CD4-positive, alpha-beta memory T cell (primary cell): ENCODE measurements at regions not wholly inside any gene's neighbourhood (a gene's known extent, or its start where the extent isn't known, plus 50 kb on each side); places are given as distances from the start of the nearest gene placed in this dataset.

ENCODE experiments used
- CTCF ChIA-PET: fragments of 350-600 bp; sonication (Branson Sonifier 250); formaldehyde crosslinking; loops from one replicate; lab custom pipeline; 2021; ENCODE audit warnings: inconsistent platforms; ENCODE audit not compliant: partially characterized antibody; lab: Charles Lee
- POLR2A ChIA-PET: fragments of 350-600 bp; sonication (Branson Sonifier 250); formaldehyde crosslinking; loops from one replicate; lab custom pipeline; 2021; ENCODE audit not compliant: partially characterized antibody; lab: Charles Lee
- DNase-seq, 5 donors: peaks; one replicate each; pipeline versions ENCODE4 v3.0.0 to v3.0.0-alpha.2; 2020 to 2022; ENCODE audit warnings: mixed read lengths in 1 of 5
- H3K27ac ChIP-seq: one replicate; pipeline ENCODE4 v1.7.0; 2013; ENCODE audit warnings: low read depth, low read length
- H3K27me3 ChIP-seq: 2 replicates; pipeline ENCODE4 v1.7.0; 2013; ENCODE audit warnings: mild to moderate bottlenecking, low read length, moderate library complexity; ENCODE audit not compliant: insufficient read depth
- H3K36me3 ChIP-seq: 2 replicates; pipeline ENCODE4 v1.7.0; 2013; ENCODE audit warnings: mild to moderate bottlenecking, low read length, moderate library complexity; ENCODE audit not compliant: insufficient read depth
- H3K4me1 ChIP-seq: 2 replicates; pipeline ENCODE4 v1.7.0; 2013; ENCODE audit warnings: mild to moderate bottlenecking, low read length, moderate library complexity; ENCODE audit not compliant: insufficient read depth
- H3K4me3 ChIP-seq, 2 donors: one replicate each; pipeline ENCODE4 v1.7.0; 2013; ENCODE audit warnings: low read length in 2 of 2, mild to moderate bottlenecking in 1 of 2
- H3K9me3 ChIP-seq, 2 donors: one replicate each; pipeline ENCODE4 v1.7.0; 2013; ENCODE audit warnings: low read length in 2 of 2, control low read depth in 1 of 2; ENCODE audit not compliant: control insufficient read depth in 1 of 2
- H3K27ac Mint-ChIP-seq, 7 donors: one replicate each; pipeline ENCODE4 v1.8.0; 2020 to 2021; ENCODE audit warnings: mixed read lengths in 7 of 7, mild to moderate bottlenecking in 6 of 7, inconsistent platforms in 3 of 7, moderate library complexity in 3 of 7
- H3K27me3 Mint-ChIP-seq, 2 donors: one replicate each; pipeline ENCODE4 v1.8.0; 2020 to 2021; ENCODE audit warnings: mixed read lengths in 2 of 2
- H3K36me3 Mint-ChIP-seq, 2 donors: one replicate each; pipeline ENCODE4 v1.8.0; 2020 to 2021; ENCODE audit warnings: mixed read lengths in 2 of 2, inconsistent platforms in 1 of 2, mild to moderate bottlenecking in 1 of 2
- H3K4me1 Mint-ChIP-seq, 4 donors: one replicate each; pipeline ENCODE4 v1.8.0; 2020 to 2021; ENCODE audit warnings: mixed read lengths in 4 of 4, mild to moderate bottlenecking in 1 of 4
- H3K4me3 Mint-ChIP-seq, 8 donors: one replicate each; pipeline ENCODE4 v1.8.0; 2020 to 2021; ENCODE audit warnings: mixed read lengths in 8 of 8, mild to moderate bottlenecking in 7 of 8, moderate library complexity in 6 of 8, inconsistent platforms in 3 of 8
- H3K9me3 Mint-ChIP-seq, 8 donors: one replicate each; pipeline ENCODE4 v1.8.0; 2020 to 2021; ENCODE audit warnings: mixed read lengths in 8 of 8, mild to moderate bottlenecking in 5 of 8, inconsistent platforms in 3 of 8, moderate library complexity in 1 of 8
- intact Hi-C: fragments of 100-400 bp; cut with micrococcal nuclease; formaldehyde crosslinking; loops from one replicate; pipeline ENCODE4 v1.15.1; 2023

DNA sequence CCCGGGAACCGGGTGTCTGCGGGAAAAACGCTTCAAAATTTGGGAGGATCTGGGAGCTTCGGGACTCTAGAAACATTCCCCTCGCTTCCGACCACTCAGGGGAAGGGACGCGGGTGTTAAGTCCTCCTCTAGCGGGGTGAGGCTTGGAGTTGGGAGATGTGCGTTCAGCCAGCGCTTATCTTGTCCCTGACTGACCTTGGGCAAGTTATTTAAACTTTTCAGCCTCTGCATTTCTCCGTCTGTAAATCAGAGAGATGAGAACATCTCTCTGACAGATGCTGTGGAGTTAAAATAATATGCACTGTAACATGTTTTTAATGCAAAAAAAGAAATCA lies 76.9 kb upstream of the ANO4 start:
- H3K27ac ChIP-seq = no peak overlapping the region
- H3K27me3 Mint-ChIP-seq = peaks cover 18 to 22% of the 10 kb centered on the region in 2 donors
- H3K4me3 Mint-ChIP-seq = peak overlapping the region in 1 of 8 donors; percentile 11
- H3K27me3 ChIP-seq = no peaks in the 10 kb centered on the region
- H3K27ac Mint-ChIP-seq = no peak overlapping the region
- CTCF ChIA-PET = no interaction called here
- no peaks in the 10 kb centered on the region for H3K9me3 ChIP-seq
- peaks cover 0 to 2% (median under 1%) of the 10 kb centered on the region in 4 donors for H3K4me1 Mint-ChIP-seq
- no peaks in the 10 kb centered on the region for H3K36me3 Mint-ChIP-seq
- no peaks in the 10 kb centered on the region for H3K4me1 ChIP-seq
- POLR2A ChIA-PET = no interaction called here
- intact Hi-C loops = no loop called here
- H3K9me3 Mint-ChIP-seq = peaks cover 0 to 1% (median 0%) of the 10 kb centered on the region in 8 donors
- no peak overlapping the region for H3K4me3 ChIP-seq
- DNase-seq = no peak
- H3K36me3 ChIP-seq = no peaks in the 10 kb centered on the region

DNA sequence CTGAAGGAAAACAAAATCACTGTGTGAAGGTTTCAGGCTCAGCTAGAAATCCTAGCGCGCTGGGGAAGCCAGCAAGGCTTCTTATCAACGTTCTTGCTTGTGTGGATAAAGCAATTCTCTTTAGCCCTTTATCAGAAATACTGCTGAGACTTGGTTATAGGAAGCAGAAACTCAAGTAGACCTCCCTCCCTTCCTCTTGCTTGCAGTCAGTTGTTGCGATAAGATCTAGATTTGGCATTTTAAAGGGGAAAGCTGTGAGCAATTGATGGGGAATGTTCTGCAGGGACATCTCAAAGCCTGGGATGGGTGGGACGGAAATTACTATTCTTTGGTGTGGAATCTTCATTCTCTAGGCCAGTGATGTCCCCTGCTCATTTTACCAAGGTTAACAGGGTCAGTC lies 76.4 kb upstream of the ANO4 start:
- no peaks in the 10 kb centered on the region for H3K36me3 Mint-ChIP-seq

DNA sequence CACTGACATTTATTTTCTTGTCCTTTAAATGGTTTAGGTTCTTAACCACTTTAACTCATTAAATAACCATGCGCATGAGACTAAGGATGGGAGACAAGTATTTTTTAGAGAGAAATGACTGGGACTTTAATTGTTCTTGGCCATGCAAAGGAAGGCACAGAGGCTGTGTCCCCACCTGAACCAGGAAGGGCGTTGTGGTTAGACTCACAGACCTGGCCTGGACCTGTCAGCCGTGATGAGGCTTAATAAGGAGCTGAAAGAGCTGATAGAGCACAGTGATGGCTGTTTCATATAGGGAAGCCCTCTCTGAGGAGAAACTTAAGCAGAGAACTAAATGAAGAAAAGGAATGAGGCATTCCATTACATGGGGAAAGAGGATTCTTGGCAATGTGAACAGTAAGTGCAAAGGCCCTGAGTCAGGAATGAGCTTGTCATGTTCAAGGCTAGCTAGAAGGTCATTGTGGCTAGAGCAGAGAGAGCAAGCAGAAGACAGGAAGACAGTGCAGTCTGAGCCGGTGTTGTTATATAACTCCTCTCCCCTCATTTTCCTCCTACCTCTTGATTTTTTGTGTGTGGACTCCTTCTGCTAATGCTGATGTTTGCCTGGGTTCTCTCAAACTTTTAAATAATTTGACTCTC lies 74.4 kb upstream of the ANO4 start:
- Histone ChIP-seq H3K4me1 (no peaks in the 10 kb centered on the region), H3K9me3 (no peaks in the 10 kb centered on the region), H3K4me3 (no peak overlapping the region), H3K36me3 (no peaks in the 10 kb centered on the region), H3K27me3 (no peaks in the 10 kb centered on the region), H3K27ac (no peak overlapping the region)
- Mint-ChIP-seq H3K4me3 (no peak overlapping the region), H3K27me3 (peaks cover 13 to 18% of the 10 kb centered on the region in 2 donors), H3K36me3 (no peaks in the 10 kb centered on the region), H3K4me1 (peaks cover 0 to 2% (median under 1%) of the 10 kb centered on the region in 4 donors), H3K27ac (no peak overlapping the region), H3K9me3 (no peaks in the 10 kb centered on the region)
- intact Hi-C loops = no loop called here
- ChIA-PET CTCF (interaction anchor here (1.6 kb wide), 1 partner anchor 12 kb away, joined by 3 read pairs; no protein-coding TSS in a partner anchor), POLR2A (no interaction called here)
- no peak for DNase-seq

More for the DNA sequence above, 76.4 kb upstream of the ANO4 start:
- Mint-ChIP-seq H3K4me3 (no peak overlapping the region), H3K27me3 (peaks cover 17 to 20% of the 10 kb centered on the region in 2 donors), H3K4me1 (peaks cover 0 to 2% (median under 1%) of the 10 kb centered on the region in 4 donors), H3K27ac (no peak overlapping the region), H3K9me3 (no peaks in the 10 kb centered on the region)
- intact Hi-C loops = no loop called here
- POLR2A ChIA-PET = no interaction called here
- Histone ChIP-seq H3K9me3 (no peaks in the 10 kb centered on the region), H3K27ac (no peak overlapping the region), H3K4me1 (no peaks in the 10 kb centered on the region), H3K4me3 (no peak overlapping the region), H3K27me3 (no peaks in the 10 kb centered on the region), H3K36me3 (no peaks in the 10 kb centered on the region)
- CTCF ChIA-PET = no interaction called here
- DNase-seq = no peak

DNA sequence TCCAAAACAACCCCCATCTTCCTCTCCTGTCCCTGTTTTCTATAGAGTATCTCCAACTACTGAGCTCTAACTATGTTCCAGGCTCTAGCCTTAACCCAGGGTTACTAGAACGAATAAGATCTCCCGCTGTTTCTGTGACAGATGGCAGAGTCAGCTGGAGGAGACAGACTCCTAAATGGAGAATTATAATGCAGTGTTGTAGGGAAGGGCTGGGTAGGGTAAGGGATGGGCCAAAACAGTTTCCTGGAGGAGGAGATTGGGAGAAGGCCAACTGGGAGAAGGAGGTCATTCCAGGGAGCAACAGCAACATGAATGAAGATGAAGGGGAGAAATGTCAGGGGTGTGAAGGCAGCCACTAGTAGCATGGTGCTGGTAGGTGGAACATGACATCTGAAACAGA lies 73.4 kb upstream of the ANO4 start:
- H3K27me3 ChIP-seq = no peaks in the 10 kb centered on the region
- Mint-ChIP-seq H3K4me1 (peaks cover 0 to 2% (median under 1%) of the 10 kb centered on the region in 4 donors), H3K9me3 (no peaks in the 10 kb centered on the region), H3K36me3 (no peaks in the 10 kb centered on the region), H3K27me3 (peaks cover 12 to 13% of the 10 kb centered on the region in 2 donors), H3K27ac (no peak overlapping the region), H3K4me3 (no peak overlapping the region)
- no peaks in the 10 kb centered on the region for H3K4me1 ChIP-seq
- no peak overlapping the region for H3K27ac ChIP-seq
- ChIA-PET CTCF (interaction anchor here (1.6 kb wide), 1 partner anchor 11 kb away, joined by 3 read pairs; no protein-coding TSS in a partner anchor), POLR2A (no interaction called here)
- no peaks in the 10 kb centered on the region for H3K36me3 ChIP-seq
- no peak overlapping the region for H3K4me3 ChIP-seq
- intact Hi-C loops = no loop called here
- H3K9me3 ChIP-seq = no peaks in the 10 kb centered on the region
- DNase-seq = no peak

DNA sequence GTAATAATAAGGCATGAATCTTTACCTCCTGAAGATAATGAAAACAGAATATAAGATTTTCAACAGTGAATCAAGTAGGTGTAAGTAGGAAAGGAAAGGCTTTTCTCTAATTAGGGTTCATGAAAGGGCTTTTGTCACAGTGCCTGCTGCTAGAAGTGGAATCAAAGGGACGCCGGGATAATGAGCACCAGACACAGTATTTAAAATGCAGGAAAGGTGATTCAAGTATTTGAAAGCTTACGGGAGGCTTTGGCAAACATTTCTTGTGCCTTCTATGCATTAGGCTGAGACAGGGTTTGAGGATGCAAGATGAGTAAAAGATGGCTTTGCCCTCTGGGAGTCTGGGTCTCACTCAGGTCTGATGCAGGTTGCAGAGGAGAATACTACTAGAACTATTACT lies 70.5 kb upstream of the ANO4 start:
- Histone ChIP-seq H3K4me1 (no peaks in the 10 kb centered on the region), H3K36me3 (no peaks in the 10 kb centered on the region), H3K27ac (no peak overlapping the region), H3K9me3 (no peaks in the 10 kb centered on the region), H3K4me3 (no peak overlapping the region), H3K27me3 (no peaks in the 10 kb centered on the region)
- H3K27me3 Mint-ChIP-seq = peaks cover 0 to 8% of the 10 kb centered on the region in 2 donors
- no peaks in the 10 kb centered on the region for H3K36me3 Mint-ChIP-seq
- no peak for DNase-seq
- no peaks in the 10 kb centered on the region for H3K4me1 Mint-ChIP-seq
- H3K27ac Mint-ChIP-seq = no peak overlapping the region
- no peak overlapping the region for H3K4me3 Mint-ChIP-seq
- ChIA-PET CTCF (interaction anchor here (1.4 kb wide), 1 partner anchor 11 kb away, joined by 3 read pairs; no protein-coding TSS in a partner anchor), POLR2A (no interaction called here)
- no peaks in the 10 kb centered on the region for H3K9me3 Mint-ChIP-seq
- intact Hi-C loops = no loop called here

DNA sequence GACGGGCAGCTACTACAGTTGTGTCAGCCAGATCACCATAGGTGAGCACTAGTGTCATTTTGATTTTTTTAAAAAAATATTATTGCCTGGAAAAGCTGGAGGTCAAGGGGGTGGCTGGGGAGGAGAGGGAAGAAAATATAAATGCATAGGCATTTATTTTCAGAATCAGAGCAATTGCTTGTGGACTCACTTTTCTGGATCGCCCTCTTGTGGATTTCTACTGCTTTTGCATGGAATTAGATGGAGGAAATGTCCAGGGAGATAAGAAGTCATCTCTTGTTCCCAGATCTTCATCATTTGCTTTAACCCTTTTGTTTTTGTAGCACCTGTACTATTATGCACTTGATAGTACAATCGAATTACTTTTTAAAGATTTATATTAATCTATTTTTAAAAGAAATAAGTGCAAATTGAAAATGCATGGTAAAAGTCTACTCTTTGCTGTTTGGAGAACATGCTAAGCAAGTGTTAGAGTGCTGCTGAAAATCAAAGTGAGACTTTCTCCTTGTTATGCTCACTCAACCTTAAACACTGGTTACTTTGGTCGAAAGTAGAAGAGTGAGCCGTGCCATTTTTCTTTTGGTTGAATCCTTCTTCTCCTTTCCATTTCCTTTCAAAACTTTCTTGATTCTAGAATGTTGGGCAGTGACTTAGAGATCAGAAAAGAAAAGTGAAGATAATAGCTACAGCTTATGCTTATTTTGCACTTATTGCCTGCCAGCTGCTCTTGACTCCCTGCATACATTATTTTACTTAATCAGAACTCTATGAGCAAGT lies 60.6 kb upstream of the ANO4 start:
- CTCF ChIA-PET = interaction anchor here (1.0 kb wide), 1 partner anchor 10 kb away, joined by 3 read pairs; no protein-coding TSS in a partner anchor
- intact Hi-C loops = no loop called here
- Histone ChIP-seq H3K27me3 (no peaks in the 10 kb centered on the region), H3K4me3 (no peak overlapping the region), H3K4me1 (no peaks in the 10 kb centered on the region), H3K36me3 (no peaks in the 10 kb centered on the region), H3K27ac (no peak overlapping the region), H3K9me3 (no peaks in the 10 kb centered on the region)
- Mint-ChIP-seq H3K4me1 (no peaks in the 10 kb centered on the region), H3K4me3 (no peak overlapping the region), H3K9me3 (no peaks in the 10 kb centered on the region), H3K27me3 (peaks cover 4 to 12% of the 10 kb centered on the region in 2 donors), H3K36me3 (no peaks in the 10 kb centered on the region), H3K27ac (no peak overlapping the region)
- DNase-seq = no peak
- POLR2A ChIA-PET = no interaction called here

DNA sequence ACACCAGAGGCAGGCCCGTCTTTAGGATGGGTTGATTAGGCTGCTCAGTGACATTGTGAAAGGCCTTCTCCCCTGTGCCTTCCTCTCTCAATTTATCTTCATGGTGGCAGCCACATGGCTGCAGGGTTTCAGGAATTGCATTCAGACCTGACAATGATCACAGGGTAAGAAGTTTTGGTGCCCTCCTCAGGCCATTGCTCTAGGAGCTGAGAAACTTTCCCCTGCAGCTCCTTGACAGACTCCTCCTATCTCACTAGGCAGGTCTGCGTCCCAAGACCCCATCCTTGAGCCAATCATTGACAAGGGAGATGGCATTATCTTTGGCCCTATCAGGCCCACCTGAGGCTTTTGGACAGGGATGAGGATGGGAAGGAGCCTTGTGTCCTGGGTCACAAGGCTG lies 57.4 kb upstream of the ANO4 start:
- no peak overlapping the region for H3K4me3 ChIP-seq

More for the DNA sequence above, 57.4 kb upstream of the ANO4 start:
- no peak overlapping the region for H3K4me3 Mint-ChIP-seq
- POLR2A ChIA-PET = no interaction called here
- no peaks in the 10 kb centered on the region for H3K4me1 Mint-ChIP-seq
- H3K9me3 Mint-ChIP-seq = no peaks in the 10 kb centered on the region
- no peaks in the 10 kb centered on the region for H3K36me3 ChIP-seq
- H3K27ac Mint-ChIP-seq = no peak overlapping the region
- no peaks in the 10 kb centered on the region for H3K27me3 ChIP-seq
- intact Hi-C loops = no loop called here
- H3K9me3 ChIP-seq = no peaks in the 10 kb centered on the region
- peaks cover 3 to 12% of the 10 kb centered on the region in 2 donors for H3K27me3 Mint-ChIP-seq
- DNase-seq = no peak
- CTCF ChIA-PET = no interaction called here
- H3K4me1 ChIP-seq = no peaks in the 10 kb centered on the region
- H3K27ac ChIP-seq = no peak overlapping the region
- no peaks in the 10 kb centered on the region for H3K36me3 Mint-ChIP-seq
